MM.1S (cell line): ENCODE measurements at regions not wholly inside any gene's neighbourhood (a gene's known extent, or its start where the extent isn't known, plus 50 kb on each side); places are given as distances from the start of the nearest gene placed in this dataset.
"Not testable (repeated sequence)": the region's sequence is repeated elsewhere in the genome, so short reads cannot be mapped to it uniquely, and the experiment has no call there.

ENCODE experiments used
- EZH2 ChIP-seq: fragments of 300-600 bp; sonication (generic); optimal IDR thresholded peaks from 2 replicates; pipeline ENCODE3; 2017; ENCODE audit warnings: low read depth, mild to moderate bottlenecking, antibody characterized with exemption, low read length, mixed read lengths
- EZH2phosphoT487 ChIP-seq: fragments of 300-600 bp; sonication (generic); IDR thresholded peaks from 2 replicates; pipeline ENCODE4 v1.6.1; 2018; ENCODE audit warnings: antibody characterized with exemption, low read length
- TF ChIP-seq, protein P1 (sequence below): fragments of 300-600 bp; sonication (generic); IDR thresholded peaks from 2 replicates; pipeline ENCODE4 v1.5.1; 2016; ENCODE audit warnings: antibody characterized with exemption, low read length, mixed read lengths

DNA sequence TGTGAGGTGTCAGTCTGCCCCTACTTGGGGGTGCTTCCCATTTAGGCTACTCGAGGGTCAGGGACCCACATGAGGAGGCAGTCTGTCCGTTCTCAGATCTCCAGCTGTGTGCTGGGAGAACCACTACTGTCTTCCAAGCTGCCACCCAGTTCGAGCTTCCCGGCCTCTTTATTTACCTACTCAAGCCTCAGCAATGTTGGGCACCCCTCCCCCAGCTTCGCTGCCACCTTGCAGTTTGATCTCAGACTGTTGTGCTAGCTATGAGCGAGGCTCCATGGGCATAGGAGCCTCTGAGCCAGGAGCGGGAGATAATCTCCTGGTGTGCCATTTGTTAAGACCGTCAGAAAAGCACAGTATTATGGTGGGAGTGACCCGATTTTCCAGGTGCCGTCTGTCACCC, 682.4 kb downstream of the CD109 start:
- TF ChIP-seq, protein P1, sequence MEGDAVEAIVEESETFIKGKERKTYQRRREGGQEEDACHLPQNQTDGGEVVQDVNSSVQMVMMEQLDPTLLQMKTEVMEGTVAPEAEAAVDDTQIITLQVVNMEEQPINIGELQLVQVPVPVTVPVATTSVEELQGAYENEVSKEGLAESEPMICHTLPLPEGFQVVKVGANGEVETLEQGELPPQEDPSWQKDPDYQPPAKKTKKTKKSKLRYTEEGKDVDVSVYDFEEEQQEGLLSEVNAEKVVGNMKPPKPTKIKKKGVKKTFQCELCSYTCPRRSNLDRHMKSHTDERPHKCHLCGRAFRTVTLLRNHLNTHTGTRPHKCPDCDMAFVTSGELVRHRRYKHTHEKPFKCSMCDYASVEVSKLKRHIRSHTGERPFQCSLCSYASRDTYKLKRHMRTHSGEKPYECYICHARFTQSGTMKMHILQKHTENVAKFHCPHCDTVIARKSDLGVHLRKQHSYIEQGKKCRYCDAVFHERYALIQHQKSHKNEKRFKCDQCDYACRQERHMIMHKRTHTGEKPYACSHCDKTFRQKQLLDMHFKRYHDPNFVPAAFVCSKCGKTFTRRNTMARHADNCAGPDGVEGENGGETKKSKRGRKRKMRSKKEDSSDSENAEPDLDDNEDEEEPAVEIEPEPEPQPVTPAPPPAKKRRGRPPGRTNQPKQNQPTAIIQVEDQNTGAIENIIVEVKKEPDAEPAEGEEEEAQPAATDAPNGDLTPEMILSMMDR: not testable (repeated sequence)
- not testable (repeated sequence) for TF ChIP-seq EZH2, EZH2phosphoT487
